ENCODE measurements at regions not wholly inside any gene's neighbourhood (a gene's known extent, or its start where the extent isn't known, plus 50 kb on each side); places are given as distances from the start of the nearest gene placed in this dataset.

- no peak for TF ChIP-seq CTCF (conservative IDR thresholded peaks at IDR 0.05)
- no peak for TF ChIP-seq EZH2 (IDR thresholded peaks at IDR 0.05; ENCODE audit: low read depth)
These were observed 653.0 kb upstream of the FAM98A start for GRCh38 chr2:34252111-34252510.

Measured in PC-9 (cell line).